Liver (tissue), 3 donors: ENCODE measurements at regions not wholly inside any gene's neighbourhood (a gene's known extent, or its start where the extent isn't known, plus 50 kb on each side); places are given as distances from the start of the nearest gene placed in this dataset.

Experiments
- CTCF ChIP-seq: fragments of 150-350 bp; IDR thresholded peaks from 2 replicates; pipeline ENCODE4 v1.5.1; 2017; ENCODE audit warnings: improper control_type of control experiment, low read depth, low read length; ENCODE audit not compliant: missing input control
- EGR1 ChIP-seq, 2 donors: IDR thresholded peaks; 2 replicates each; pipeline ENCODE4 v1.6.1; 2016 to 2018; ENCODE audit warnings: antibody characterized with exemption in 2 of 2, low read depth in 2 of 2
- FOXA1 ChIP-seq: IDR thresholded peaks from 2 replicates; pipeline ENCODE4 v1.6.1; 2016; ENCODE audit warnings: antibody characterized with exemption
- FOXA2 ChIP-seq: IDR thresholded peaks from 2 replicates; pipeline ENCODE4 v1.6.1; 2016; ENCODE audit warnings: antibody characterized with exemption
- GABPA ChIP-seq, 2 donors: IDR thresholded peaks in 1 of 2; conservative IDR thresholded peaks in 1 of 2; 2 replicates each; pipeline ENCODE4 v1.6.1; 2016; ENCODE audit warnings: antibody characterized with exemption in 2 of 2, mild to moderate bottlenecking in 1 of 2, moderate library complexity in 1 of 2
- JUND ChIP-seq, 2 donors: IDR thresholded peaks; 2 replicates each; pipeline ENCODE4 v1.6.1; 2016; ENCODE audit warnings: antibody characterized with exemption in 2 of 2
- MAX ChIP-seq: IDR thresholded peaks from 2 replicates; pipeline ENCODE4 v1.6.1; 2016; ENCODE audit warnings: antibody characterized with exemption
- RAD21 ChIP-seq, 2 donors: IDR thresholded peaks; 2 replicates each; pipeline ENCODE4 v1.6.1; 2016; ENCODE audit warnings: antibody characterized with exemption in 2 of 2, mild to moderate bottlenecking in 2 of 2
- REST ChIP-seq: IDR thresholded peaks from 2 replicates; pipeline ENCODE4 v1.6.1; 2016; ENCODE audit warnings: antibody characterized with exemption, mild to moderate bottlenecking
- SP1 ChIP-seq: IDR thresholded peaks from 2 replicates; pipeline ENCODE4 v1.6.1; 2018; ENCODE audit warnings: antibody characterized with exemption, mild to moderate bottlenecking
- TAF1 ChIP-seq: conservative IDR thresholded peaks from 2 replicates; pipeline ENCODE4 v1.6.1; 2016; ENCODE audit warnings: antibody characterized with exemption, mild to moderate bottlenecking
- YY1 ChIP-seq: IDR thresholded peaks from 2 replicates; pipeline ENCODE4 v1.6.1; 2016; ENCODE audit warnings: antibody characterized with exemption, mild to moderate bottlenecking
- ZBTB33 ChIP-seq: IDR thresholded peaks from 2 replicates; pipeline ENCODE4 v1.6.1; 2016; ENCODE audit warnings: antibody characterized with exemption
- donor health status: healthy.
- donor health status: healthy.

- no peak for TF ChIP-seq CTCF
- no peak for TF ChIP-seq YY1
- no peak for TF ChIP-seq MAX
- TF ChIP-seq RAD21 (IDR thresholded peaks at IDR 0.05) = no peak
- TF ChIP-seq GABPA (IDR thresholded peaks at IDR 0.05 in 1 of 2, conservative IDR thresholded peaks at IDR 0.05 in 1 of 2) = no peak
- TF ChIP-seq REST = no peak
- TF ChIP-seq JUND (IDR thresholded peaks at IDR 0.05) = no peak
- TF ChIP-seq SP1 = no peak
- no peak for TF ChIP-seq TAF1
- TF ChIP-seq EGR1 (IDR thresholded peaks at IDR 0.05; ENCODE audit: low read depth in 2 of 2) = no peak
- no peak for TF ChIP-seq FOXA1
- peak; percentile 16 for TF ChIP-seq FOXA2
- TF ChIP-seq ZBTB33 = no peak
These were observed 120.9 kb downstream of the GLUL start for GRCh38 chr1:182270731-182271130.
